Aorta (tissue), 5 donors: ENCODE measurements at regions not wholly inside any gene's neighbourhood (a gene's known extent, or its start where the extent isn't known, plus 50 kb on each side); places are given as distances from the start of the nearest gene placed in this dataset.

Experiments
- ATAC-seq: fragments of 200-7000 bp; cut with Tn5 transposase; one replicate; pipeline ENCODE4 v1.9.1; 2022; ENCODE audit warnings: moderate library complexity; ENCODE audit not compliant: low FRiP score
- DNase-seq, 2 donors: peaks; one replicate each; pipeline ENCODE4 v3.0.0-alpha.2; 2020
- H3K27ac ChIP-seq, 2 donors: one replicate each; pipeline ENCODE4 v1.5.1; 2013; ENCODE audit warnings: low read length in 2 of 2, mild to moderate bottlenecking in 2 of 2, moderate library complexity in 2 of 2, control low read depth in 1 of 2, inconsistent platforms in 1 of 2, low read depth in 1 of 2
- H3K27me3 ChIP-seq, 2 donors: one replicate each; pipeline ENCODE4 v1.6.1; 2013; ENCODE audit warnings: control low read depth in 1 of 2, low read length in 1 of 2, mild to moderate bottlenecking in 1 of 2, moderate library complexity in 1 of 2; ENCODE audit not compliant: insufficient read depth in 2 of 2, control insufficient read depth in 1 of 2
- H3K36me3 ChIP-seq, 2 donors: one replicate each; pipeline ENCODE4 v1.6.1; 2013; ENCODE audit warnings: control low read depth in 1 of 2, low read length in 1 of 2, mild to moderate bottlenecking in 1 of 2; ENCODE audit not compliant: insufficient read depth in 2 of 2, control insufficient read depth in 1 of 2
- H3K4me1 ChIP-seq, 2 donors: one replicate each; pipeline ENCODE4 v1.6.1; 2013; ENCODE audit warnings: low read length in 2 of 2, control low read depth in 1 of 2, mild to moderate bottlenecking in 1 of 2, moderate library complexity in 1 of 2; ENCODE audit not compliant: insufficient read depth in 2 of 2, control insufficient read depth in 1 of 2
- H3K4me3 ChIP-seq, 2 donors: one replicate each; pipeline ENCODE4 v1.5.1; 2013; ENCODE audit warnings: low read length in 2 of 2, control low read depth in 1 of 2, mild to moderate bottlenecking in 1 of 2
- H3K9me3 ChIP-seq: one replicate; pipeline ENCODE4 v1.6.1; 2013; ENCODE audit warnings: mild to moderate bottlenecking, low read length; ENCODE audit not compliant: control insufficient read depth
- WGBS, 2 donors: extraction: QIAGEN DNeasy Blood & Tissue Kit; methylation state at CpG; one replicate each; pipeline ENCODE4 v1.1.7; 2013; 5-methylcytosine and 5-hydroxymethylcytosine counted together
- intact Hi-C, 2 donors: fragments of 100-400 bp; cut with DNase I; formaldehyde crosslinking; loops; one replicate each; pipeline versions ENCODE4 v1.14.2 to v1.15.0; 2022
- donor health status: healthy with polysubstance abuse.
- donor health status: Bipolar disorder and iron deficiency.
- donor health status: DM: no; HTN: no; CAD: no.
- donor health status: DM: no; HTN: no; CAD: no.
- donor health status: DM: yes; HTN: yes; CAD: no.

- peak overlapping the region in 1 of 2 donors; percentile 18 for H3K4me3 ChIP-seq
- ATAC-seq (no peak), DNase-seq (no peak)
- intact Hi-C loops: no loop called here
- H3K36me3 ChIP-seq: no peaks in the 10 kb centered on the region
- peaks cover 2% of the 10 kb centered on the region for H3K9me3 ChIP-seq
- H3K27me3 ChIP-seq: no peaks in the 10 kb centered on the region
- H3K4me1 ChIP-seq: no peaks in the 10 kb centered on the region
- no peak overlapping the region for H3K27ac ChIP-seq
- WGBS, 2 donors: 3% methylated on average over 2 of the region's 2 CpGs
Observed at GRCh38 chr1:239547987-239548386, 161.6 kb downstream of the CHRM3 start.

DNA sequence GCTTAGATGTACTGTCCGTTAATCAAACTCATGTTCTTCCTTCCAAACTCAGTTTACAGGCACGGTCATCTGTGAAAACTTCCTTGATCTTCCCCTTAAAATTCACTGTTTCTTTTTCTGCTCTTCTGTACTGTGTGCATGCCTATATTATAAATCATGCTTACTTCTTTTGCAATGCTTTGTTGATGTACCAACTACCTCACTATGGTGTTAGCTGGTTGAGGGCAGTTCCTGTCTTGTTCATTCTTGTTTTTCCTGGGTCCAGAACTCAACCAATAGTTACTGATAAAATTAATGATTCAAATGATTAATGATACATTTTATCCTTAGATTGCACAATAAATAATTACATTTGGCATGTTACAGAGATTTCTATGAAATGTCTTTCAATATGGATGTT, 163.8 kb downstream of the CHRM3 start:
- Histone ChIP-seq H3K4me1 (no peaks in the 10 kb centered on the region), H3K36me3 (no peaks in the 10 kb centered on the region), H3K4me3 (no peak overlapping the region), H3K27me3 (no peaks in the 10 kb centered on the region), H3K9me3 (no peaks in the 10 kb centered on the region), H3K27ac (no peak overlapping the region)
- DNase-seq (no peak), ATAC-seq (no peak)
- whole genome bisulfite sequencing, 2 donors: 73 to 87% methylated on average over 2 of the region's 2 CpGs
- intact Hi-C loops: no loop called here

DNA sequence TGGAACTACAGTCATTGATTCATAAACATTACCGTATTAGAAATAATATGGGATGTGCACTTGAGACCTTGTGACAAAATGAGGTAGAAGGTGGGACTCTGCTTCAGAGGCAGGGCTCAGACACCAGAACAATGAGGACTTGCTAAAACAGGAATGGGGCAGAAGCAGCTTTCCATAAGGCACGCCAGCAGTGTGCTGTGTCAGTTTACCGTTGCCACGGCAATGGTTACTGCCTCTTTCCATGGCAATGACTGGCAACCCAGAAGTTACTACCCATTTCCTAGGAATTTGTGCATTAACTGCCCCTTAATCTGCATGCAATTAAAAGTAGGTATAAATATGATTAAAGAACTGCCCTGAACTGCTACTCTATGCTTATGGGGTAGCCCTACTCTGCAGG, 169.0 kb downstream of the CHRM3 start:
- Histone ChIP-seq H3K4me1 (no peaks in the 10 kb centered on the region), H3K27ac (no peak overlapping the region), H3K36me3 (no peaks in the 10 kb centered on the region), H3K9me3 (no peaks in the 10 kb centered on the region), H3K27me3 (no peaks in the 10 kb centered on the region), H3K4me3 (no peak overlapping the region)
- DNase-seq (no peak), ATAC-seq (no peak)
- intact Hi-C loops: no loop called here
- 84 to 88% methylated on average over 4 of the region's 4 CpGs for WGBS, 2 donors

DNA sequence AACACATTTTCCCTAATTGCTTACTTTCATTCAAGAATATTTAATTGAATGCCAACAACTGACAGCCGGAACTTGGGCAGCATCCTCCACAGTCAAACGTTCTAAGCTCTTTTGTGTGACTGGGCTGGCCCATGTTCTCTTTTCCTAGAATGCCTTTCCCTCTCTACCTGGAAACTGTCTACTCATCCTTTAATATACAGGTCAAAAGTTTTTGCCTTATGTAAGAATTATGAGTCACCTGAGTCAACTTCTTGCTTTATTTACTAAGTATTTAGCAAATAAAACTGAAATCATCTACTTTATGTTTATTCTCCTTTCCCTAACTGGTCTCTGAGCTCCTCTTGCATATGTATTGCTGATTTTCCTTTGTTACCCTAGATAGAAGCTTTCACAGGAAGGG, 172.2 kb downstream of the CHRM3 start:
- intact Hi-C loops: no loop called here
- H3K27ac ChIP-seq: no peak overlapping the region
- DNase-seq (no peak), ATAC-seq (no peak)
- H3K9me3 ChIP-seq: no peaks in the 10 kb centered on the region
- no peaks in the 10 kb centered on the region for H3K4me1 ChIP-seq
- no peak overlapping the region for H3K4me3 ChIP-seq
- no peaks in the 10 kb centered on the region for H3K27me3 ChIP-seq
- WGBS, 2 donors: 80% methylated on average over 2 of the region's 2 CpGs
- no peaks in the 10 kb centered on the region for H3K36me3 ChIP-seq

DNA sequence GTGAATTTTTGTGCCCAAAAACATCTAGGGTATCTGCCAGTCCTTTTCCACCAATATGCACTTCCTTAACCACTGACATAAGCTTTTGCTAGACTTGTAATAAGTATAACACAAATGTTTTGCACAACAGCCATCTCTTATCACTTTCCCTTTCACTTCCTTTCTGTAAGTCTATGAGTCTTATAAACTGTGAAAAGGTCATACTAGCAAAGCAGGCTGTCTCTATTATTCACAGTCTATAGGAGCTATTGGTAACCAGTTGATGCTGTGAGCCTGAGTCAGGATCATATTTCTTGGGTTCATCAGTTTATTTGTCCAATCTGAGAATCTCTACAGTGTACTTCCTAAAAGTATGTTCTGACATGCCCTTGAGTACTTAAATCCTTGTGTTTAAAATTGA, 172.6 kb downstream of the CHRM3 start:
- Histone ChIP-seq H3K36me3 (no peaks in the 10 kb centered on the region), H3K4me3 (no peak overlapping the region), H3K27me3 (no peaks in the 10 kb centered on the region), H3K4me1 (no peaks in the 10 kb centered on the region), H3K27ac (no peak overlapping the region), H3K9me3 (no peaks in the 10 kb centered on the region)
- DNase-seq: no peak
- intact Hi-C loops: no loop called here
- no peak for ATAC-seq

- 88 to 92% methylated on average over 4 of the region's 4 CpGs for WGBS, 2 donors
- DNase-seq (no peak), ATAC-seq (no peak)
- no peak overlapping the region for H3K27ac ChIP-seq
- intact Hi-C loops: no loop called here
- H3K36me3 ChIP-seq: no peaks in the 10 kb centered on the region
- no peaks in the 10 kb centered on the region for H3K9me3 ChIP-seq
- no peaks in the 10 kb centered on the region for H3K27me3 ChIP-seq
- no peak overlapping the region for H3K4me3 ChIP-seq
- no peaks in the 10 kb centered on the region for H3K4me1 ChIP-seq
Observed at GRCh38 chr1:239560921-239561320, 174.6 kb downstream of the CHRM3 start.

- DNase-seq (no peak), ATAC-seq (no peak)
- H3K4me3 ChIP-seq: no peak overlapping the region
- no peaks in the 10 kb centered on the region for H3K4me1 ChIP-seq
- no peak overlapping the region for H3K27ac ChIP-seq
- H3K9me3 ChIP-seq: no peaks in the 10 kb centered on the region
- no peaks in the 10 kb centered on the region for H3K27me3 ChIP-seq
- intact Hi-C loops: no loop called here
- no peaks in the 10 kb centered on the region for H3K36me3 ChIP-seq
- 92% methylated on average over 6 of the region's 6 CpGs for WGBS, 2 donors
Observed at GRCh38 chr1:239562095-239562494, 175.7 kb downstream of the CHRM3 start.

DNA sequence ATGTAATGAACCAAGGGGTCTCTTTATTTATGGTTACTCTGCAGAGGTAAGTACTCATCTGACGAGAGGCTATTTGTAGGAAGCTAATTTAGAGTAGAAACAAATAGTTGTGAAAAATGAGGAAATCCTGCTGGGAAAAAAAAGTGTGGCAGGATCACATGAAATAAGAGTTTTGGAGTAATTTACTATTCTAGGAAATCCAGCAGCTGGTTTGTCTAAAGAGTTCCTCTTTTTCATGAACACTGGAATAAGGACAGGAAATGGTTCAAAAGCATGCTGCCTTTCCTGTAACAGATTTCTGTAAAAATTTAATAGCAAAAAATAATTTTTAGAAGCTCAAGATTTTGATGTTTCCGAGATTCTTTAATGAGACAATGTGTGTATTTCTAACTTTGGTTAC, 177.3 kb downstream of the CHRM3 start:
- H3K4me3 ChIP-seq: no peak overlapping the region
- WGBS, 2 donors: 27 to 28% methylated on average over 2 of the region's 2 CpGs
- no peaks in the 10 kb centered on the region for H3K9me3 ChIP-seq
- intact Hi-C loops: no loop called here
- no peak for DNase-seq
- H3K27ac ChIP-seq: no peak overlapping the region
- H3K36me3 ChIP-seq: no peaks in the 10 kb centered on the region
- ATAC-seq: no peak
- no peaks in the 10 kb centered on the region for H3K4me1 ChIP-seq
- H3K27me3 ChIP-seq: no peaks in the 10 kb centered on the region

DNA sequence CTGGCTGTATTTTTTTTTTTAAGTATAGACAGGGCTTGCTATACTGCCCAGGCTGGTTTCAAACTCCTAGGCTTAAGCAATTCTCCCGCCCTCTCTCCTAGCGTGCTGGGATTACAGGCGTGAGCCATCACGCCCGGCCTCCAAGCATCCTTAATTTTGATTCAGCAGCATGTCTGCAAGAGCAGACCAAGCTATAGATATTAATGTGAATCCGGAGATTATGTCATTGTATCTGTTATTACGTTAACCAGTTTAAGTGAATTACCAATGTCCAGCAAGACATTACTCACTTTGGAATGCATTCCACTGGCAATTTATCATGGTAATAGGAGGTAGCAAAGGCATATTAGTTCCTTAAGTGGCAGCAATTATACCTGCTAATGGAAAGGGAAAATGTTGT, 179.7 kb downstream of the CHRM3 start:
- WGBS, 2 donors: 94 to 95% methylated on average over 7 of the region's 7 CpGs
- Histone ChIP-seq H3K4me1 (no peaks in the 10 kb centered on the region), H3K4me3 (no peak overlapping the region), H3K9me3 (no peaks in the 10 kb centered on the region), H3K36me3 (no peaks in the 10 kb centered on the region), H3K27me3 (no peaks in the 10 kb centered on the region), H3K27ac (no peak overlapping the region)
- DNase-seq (no peak), ATAC-seq (no peak)
- intact Hi-C loops: no loop called here
